ENCODE measurements at regions not wholly inside any gene's neighbourhood (a gene's known extent, or its start where the extent isn't known, plus 50 kb on each side); places are given as distances from the start of the nearest gene placed in this dataset.
"Not testable (repeated sequence)": the region's sequence is repeated elsewhere in the genome, so short reads cannot be mapped to it uniquely, and the experiment has no call there.

- no peaks in the 10 kb centered on the region for H3K27me3 Mint-ChIP-seq (ENCODE audit: low read depth)
- peaks cover 2% of the 10 kb centered on the region for H3K36me3 Mint-ChIP-seq (ENCODE audit: low read depth)
- H3K4me3 Mint-ChIP-seq (ENCODE audit: unreplicated experiment), result no peak overlapping the region
- H3K4me1 Mint-ChIP-seq (ENCODE audit: low read depth), result peaks cover 14% of the 10 kb centered on the region
- peaks cover 19% of the 10 kb centered on the region for H3K9me3 Mint-ChIP-seq (ENCODE audit: low read depth)
- no peak for TF ChIP-seq CTCF (IDR thresholded peaks at IDR 0.05)
- no peak for DNase-seq (ENCODE audit: low spot score)
- H3K27ac Mint-ChIP-seq (ENCODE audit: unreplicated experiment), result peak overlapping the region; percentile 33
These were observed 559.3 kb upstream of the USP24 start for GRCh38 chr1:55774446-55774845.

GRCh38 chr1:55773211-55773940 lies 558.2 kb upstream of the USP24 start:
- no peak for TF ChIP-seq CTCF (IDR thresholded peaks at IDR 0.05)
- H3K36me3 Mint-ChIP-seq (ENCODE audit: low read depth), result peaks cover 2% of the 10 kb centered on the region
- peaks cover 14% of the 10 kb centered on the region for H3K4me1 Mint-ChIP-seq (ENCODE audit: low read depth)
- H3K9me3 Mint-ChIP-seq (ENCODE audit: low read depth), result peaks cover 19% of the 10 kb centered on the region
- DNase-seq (ENCODE audit: low spot score), result no peak
- H3K4me3 Mint-ChIP-seq (ENCODE audit: unreplicated experiment), result no peak overlapping the region
- H3K27ac Mint-ChIP-seq (ENCODE audit: unreplicated experiment), result peak overlapping the region; percentile 79
- H3K27me3 Mint-ChIP-seq (ENCODE audit: low read depth), result no peaks in the 10 kb centered on the region

- no peak for DNase-seq (ENCODE audit: low spot score)
- Mint-ChIP-seq H3K27ac (ENCODE audit: unreplicated experiment) (no peak overlapping the region), H3K27me3 (ENCODE audit: low read depth) (no peaks in the 10 kb centered on the region)
These were observed 553.3 kb upstream of the USP24 start for GRCh38 chr1:55768327-55768952.

GRCh38 chr1:55767171-55767570 lies 552.0 kb upstream of the USP24 start:
- Mint-ChIP-seq H3K27me3 (ENCODE audit: low read depth) (no peaks in the 10 kb centered on the region), H3K4me3 (ENCODE audit: unreplicated experiment) (no peak overlapping the region), H3K36me3 (ENCODE audit: low read depth) (peaks cover 6% of the 10 kb centered on the region), H3K27ac (ENCODE audit: unreplicated experiment) (no peak overlapping the region), H3K9me3 (ENCODE audit: low read depth) (peaks cover 30% of the 10 kb centered on the region), H3K4me1 (ENCODE audit: low read depth) (peaks cover 14% of the 10 kb centered on the region)
- no peak for TF ChIP-seq CTCF (IDR thresholded peaks at IDR 0.05)
- no peak for DNase-seq (ENCODE audit: low spot score)

More at GRCh38 chr1:55768327-55768952, 553.3 kb upstream of the USP24 start:
- H3K36me3 Mint-ChIP-seq (ENCODE audit: low read depth), result no peaks in the 10 kb centered on the region
- H3K4me1 Mint-ChIP-seq (ENCODE audit: low read depth), result peaks cover 20% of the 10 kb centered on the region
- peaks cover 17% of the 10 kb centered on the region for H3K9me3 Mint-ChIP-seq (ENCODE audit: low read depth)
- TF ChIP-seq CTCF (IDR thresholded peaks at IDR 0.05), result no peak
- no peak overlapping the region for H3K4me3 Mint-ChIP-seq (ENCODE audit: unreplicated experiment)

- Mint-ChIP-seq H3K4me1 (ENCODE audit: low read depth) (peaks cover 14% of the 10 kb centered on the region), H3K9me3 (ENCODE audit: low read depth) (peaks cover 33% of the 10 kb centered on the region), H3K36me3 (ENCODE audit: low read depth) (peaks cover 11% of the 10 kb centered on the region)
- not testable (repeated sequence) for H3K27ac Mint-ChIP-seq (ENCODE audit: unreplicated experiment); H3K4me3 Mint-ChIP-seq (ENCODE audit: unreplicated experiment); H3K27me3 Mint-ChIP-seq (ENCODE audit: low read depth); DNase-seq (ENCODE audit: low spot score)
These were observed 550.3 kb upstream of the USP24 start for GRCh38 chr1:55765505-55765904.

All from chondrocyte (in vitro differentiated cells).